Panc1 (cell line): ENCODE measurements at regions not wholly inside any gene's neighbourhood (a gene's known extent, or its start where the extent isn't known, plus 50 kb on each side); places are given as distances from the start of the nearest gene placed in this dataset.

Experiments
- ATAC-seq: fragments of 200-7000 bp; cut with Tn5 transposase; 2 replicates; pipeline ENCODE4 v1.9.1; 2020; ENCODE audit warnings: mild to moderate bottlenecking, moderate library complexity
- BruUV-seq: library from RNA; stranded (reverse); fragments of 400-500 nt; replicated peaks from 2 replicates; lab custom pipeline; 2021; lab: Mats Ljungman, UMichigan
- CTCF ChIA-PET: fragments of 300-600 bp; sonication (Branson Sonifier 250); formaldehyde crosslinking; loops from one replicate; lab custom pipeline; 2022; ENCODE audit warnings: antibody characterized with exemption; lab: Charles Lee
- POLR2A ChIA-PET: fragments of 300-600 bp; sonication (Branson Sonifier 250); formaldehyde crosslinking; loops from one replicate; lab custom pipeline; 2022; ENCODE audit warnings: antibody characterized with exemption; lab: Charles Lee
- DNase-seq: peaks from one replicate; pipeline ENCODE4 v3.0.0-alpha.2; 2010; ENCODE audit warnings: low read depth, low spot score
- H3K27ac ChIP-seq: 2 replicates; pipeline ENCODE4 v1.5.1; 2011; ENCODE audit warnings: mild to moderate bottlenecking, low read length, inconsistent platforms
- H3K27me3 ChIP-seq: fragments of 200-500 bp; sonication (Bioruptor generic); 2 replicates; pipeline ENCODE4 v1.6.0; 2014; ENCODE audit warnings: low read length, inconsistent platforms; ENCODE audit not compliant: control insufficient read depth, insufficient read depth
- H3K36me3 ChIP-seq: fragments of 200-500 bp; sonication (Bioruptor generic); 2 replicates; pipeline ENCODE4 v1.5.1; 2014; ENCODE audit warnings: inconsistent platforms, mild to moderate bottlenecking, low read length, moderate library complexity; ENCODE audit not compliant: control insufficient read depth, insufficient read depth
- H3K4me1 ChIP-seq: 2 replicates; pipeline ENCODE4 v1.5.1; 2011; ENCODE audit warnings: inconsistent platforms, mild to moderate bottlenecking, low read length, moderate library complexity; ENCODE audit not compliant: control insufficient read depth, insufficient read depth
- H3K4me3 ChIP-seq, 2 experiments: 2 replicates each; pipeline ENCODE4 v1.5.1; 2011 to 2012; ENCODE audit warnings: low read depth in 2 of 2, low read length in 2 of 2, mild to moderate bottlenecking in 2 of 2, inconsistent platforms in 1 of 2, moderate library complexity in 1 of 2
- H3K9me3 ChIP-seq: fragments of 200-500 bp; sonication (Bioruptor generic); 2 replicates; pipeline ENCODE4 v1.5.1; 2014; ENCODE audit warnings: low read depth, mild to moderate bottlenecking, inconsistent platforms, low read length, moderate library complexity; ENCODE audit not compliant: control insufficient read depth, insufficient read depth
- CTCF ChIP-seq: fragments of 450-650 bp; IDR thresholded peaks from 2 replicates; pipeline ENCODE4 v1.5.1; 2017; ENCODE audit warnings: mild to moderate bottlenecking
- POLR2AphosphoS5 ChIP-seq: IDR thresholded peaks from 2 replicates; pipeline ENCODE4 v1.6.1; 2012; ENCODE audit warnings: mild to moderate bottlenecking, low read depth, low read length, moderate library complexity
- SIN3A ChIP-seq: IDR thresholded peaks from 2 replicates; pipeline ENCODE4 v1.6.1; 2012; ENCODE audit warnings: low read depth, mild to moderate bottlenecking, low read length, moderate library complexity, borderline replicate concordance; ENCODE audit not compliant: insufficient read depth
- TCF7L2 ChIP-seq: IDR thresholded peaks from 2 replicates; pipeline ENCODE4 v1.6.1; 2011; ENCODE audit warnings: mild to moderate bottlenecking, low read depth, low read length, inconsistent platforms
- in situ Hi-C: cut with HindIII; loops from 2 replicates; pipeline ENCODE4 v1.10.0; 2016; ENCODE audit warnings: low sequenced_read_pairs, low pct_unique_long_range_greater_than_20kb
- intact Hi-C: fragments of 100-400 bp; cut with micrococcal nuclease; formaldehyde crosslinking; loops from one replicate; pipeline ENCODE4 v1.10.0; 2022; ENCODE audit not compliant: unreplicated experiment
- TF ChIP-seq, protein P1 (sequence below), 2 experiments: IDR thresholded peaks; 2 replicates each; pipeline ENCODE4 v1.6.1; 2011 to 2012; ENCODE audit warnings: low read depth in 2 of 2, control low read depth in 1 of 2, low read length in 1 of 2, mild to moderate bottlenecking in 1 of 2, moderate library complexity in 1 of 2; ENCODE audit not compliant: insufficient read depth in 1 of 2

DNA sequence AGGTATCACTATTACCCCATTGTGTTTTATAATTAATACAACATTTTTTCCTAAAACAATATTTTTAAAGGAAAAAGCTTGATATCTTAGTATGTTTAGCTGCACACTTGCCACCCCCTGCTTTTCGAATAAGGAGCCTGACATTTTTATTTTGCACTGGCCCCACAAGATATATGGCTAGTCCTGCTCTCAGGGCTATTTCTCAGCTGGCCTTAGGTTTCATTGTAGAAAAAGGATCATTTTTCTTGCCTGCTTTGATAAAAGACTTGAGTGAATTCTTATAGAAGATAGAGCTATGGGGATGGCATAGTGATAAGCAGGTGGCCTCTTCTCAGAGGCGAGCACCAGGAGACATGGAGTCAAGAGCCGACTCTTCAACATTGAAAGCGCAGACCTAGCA is 167.0 kb downstream of the FAM78B start:
- no peak overlapping the region for H3K27ac ChIP-seq
- no peak overlapping the region for H3K4me3 ChIP-seq
- POLR2A ChIA-PET: no interaction called here
- intact Hi-C loops: no loop called here
- H3K9me3 ChIP-seq: no peaks in the 10 kb centered on the region
- ATAC-seq: no peak
- no peaks in the 10 kb centered on the region for H3K27me3 ChIP-seq
- TF ChIP-seq TCF7L2: no peak
- no peak for TF ChIP-seq POLR2AphosphoS5
- TF ChIP-seq, protein P1, sequence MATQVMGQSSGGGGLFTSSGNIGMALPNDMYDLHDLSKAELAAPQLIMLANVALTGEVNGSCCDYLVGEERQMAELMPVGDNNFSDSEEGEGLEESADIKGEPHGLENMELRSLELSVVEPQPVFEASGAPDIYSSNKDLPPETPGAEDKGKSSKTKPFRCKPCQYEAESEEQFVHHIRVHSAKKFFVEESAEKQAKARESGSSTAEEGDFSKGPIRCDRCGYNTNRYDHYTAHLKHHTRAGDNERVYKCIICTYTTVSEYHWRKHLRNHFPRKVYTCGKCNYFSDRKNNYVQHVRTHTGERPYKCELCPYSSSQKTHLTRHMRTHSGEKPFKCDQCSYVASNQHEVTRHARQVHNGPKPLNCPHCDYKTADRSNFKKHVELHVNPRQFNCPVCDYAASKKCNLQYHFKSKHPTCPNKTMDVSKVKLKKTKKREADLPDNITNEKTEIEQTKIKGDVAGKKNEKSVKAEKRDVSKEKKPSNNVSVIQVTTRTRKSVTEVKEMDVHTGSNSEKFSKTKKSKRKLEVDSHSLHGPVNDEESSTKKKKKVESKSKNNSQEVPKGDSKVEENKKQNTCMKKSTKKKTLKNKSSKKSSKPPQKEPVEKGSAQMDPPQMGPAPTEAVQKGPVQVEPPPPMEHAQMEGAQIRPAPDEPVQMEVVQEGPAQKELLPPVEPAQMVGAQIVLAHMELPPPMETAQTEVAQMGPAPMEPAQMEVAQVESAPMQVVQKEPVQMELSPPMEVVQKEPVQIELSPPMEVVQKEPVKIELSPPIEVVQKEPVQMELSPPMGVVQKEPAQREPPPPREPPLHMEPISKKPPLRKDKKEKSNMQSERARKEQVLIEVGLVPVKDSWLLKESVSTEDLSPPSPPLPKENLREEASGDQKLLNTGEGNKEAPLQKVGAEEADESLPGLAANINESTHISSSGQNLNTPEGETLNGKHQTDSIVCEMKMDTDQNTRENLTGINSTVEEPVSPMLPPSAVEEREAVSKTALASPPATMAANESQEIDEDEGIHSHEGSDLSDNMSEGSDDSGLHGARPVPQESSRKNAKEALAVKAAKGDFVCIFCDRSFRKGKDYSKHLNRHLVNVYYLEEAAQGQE (IDR thresholded peaks at IDR 0.05; ENCODE audit: insufficient read depth in 1 of 2, low read depth in 2 of 2, low read length in 1 of 2): no peak
- TF ChIP-seq SIN3A: no peak
- no peak for TF ChIP-seq CTCF
- no TSS peak for BruUV-seq
- DNase-seq: no peak
- H3K36me3 ChIP-seq: no peaks in the 10 kb centered on the region
- H3K4me1 ChIP-seq: no peaks in the 10 kb centered on the region
- CTCF ChIA-PET: no interaction called here
- in situ Hi-C loops: no loop called here

- Histone ChIP-seq H3K27ac (no peak overlapping the region), H3K4me1 (no peaks in the 10 kb centered on the region), H3K4me3 (no peak overlapping the region), H3K27me3 (no peaks in the 10 kb centered on the region), H3K36me3 (no peaks in the 10 kb centered on the region), H3K9me3 (no peaks in the 10 kb centered on the region)
- intact Hi-C loops: no loop called here
- in situ Hi-C loops: no loop called here
- CTCF ChIA-PET: no interaction called here
- ATAC-seq (no peak), DNase-seq (no peak)
- TF ChIP-seq, protein P1 (IDR thresholded peaks at IDR 0.05; ENCODE audit: insufficient read depth in 1 of 2, low read depth in 2 of 2, low read length in 1 of 2): no peak
- POLR2A ChIA-PET: no interaction called here
- no TSS peak for BruUV-seq
These were observed 159.6 kb downstream of the FAM78B start for GRCh38 chr1:166007176-166007575.
